ENCODE measurements at regions not wholly inside any gene's neighbourhood (a gene's known extent, or its start where the extent isn't known, plus 50 kb on each side); places are given as distances from the start of the nearest gene placed in this dataset.

- H3K4me3 ChIP-seq, result no peak overlapping the region
- DNase-seq (ENCODE audit: low read depth, low spot score), result no peak
- H3K9me3 ChIP-seq (ENCODE audit: low read depth, low read length), result no peaks in the 10 kb centered on the region
- H3K9ac ChIP-seq (ENCODE audit: insufficient read length), result no peak overlapping the region
- no peaks in the 10 kb centered on the region for H3K36me3 ChIP-seq (ENCODE audit: insufficient read depth, low read length)
- no peak overlapping the region for H3K27ac ChIP-seq
- TF ChIP-seq POLR2AphosphoS5 (IDR thresholded peaks at IDR 0.05; ENCODE audit: borderline replicate concordance, low read depth, low read length) (no peak), EZH2 (IDR thresholded peaks at IDR 0.05) (no peak), FOXP2 (optimal IDR thresholded peaks at IDR 0.05; ENCODE audit: control extremely low read depth, extremely low read length, insufficient read depth) (no peak)
Observed at GRCh38 chr20:41784209-41784958, 166.2 kb upstream of the CHD6 start.

- Histone ChIP-seq H3K4me3 (no peak overlapping the region), H3K36me3 (ENCODE audit: insufficient read depth, low read length) (no peaks in the 10 kb centered on the region), H3K9ac (ENCODE audit: insufficient read length) (no peak overlapping the region), H3K27ac (no peak overlapping the region), H3K9me3 (ENCODE audit: low read depth, low read length) (no peaks in the 10 kb centered on the region)
- TF ChIP-seq POLR2AphosphoS5 (IDR thresholded peaks at IDR 0.05; ENCODE audit: borderline replicate concordance, low read depth, low read length) (no peak), EZH2 (IDR thresholded peaks at IDR 0.05) (no peak)
- no peak for DNase-seq (ENCODE audit: low read depth, low spot score)
Observed at GRCh38 chr20:41783423-41784208, 165.4 kb upstream of the CHD6 start.

- H3K9me3 ChIP-seq (ENCODE audit: low read depth, low read length), result no peaks in the 10 kb centered on the region
- no peak overlapping the region for H3K4me3 ChIP-seq
- H3K27ac ChIP-seq, result no peak overlapping the region
- TF ChIP-seq EZH2 (IDR thresholded peaks at IDR 0.05) (no peak), POLR2AphosphoS5 (IDR thresholded peaks at IDR 0.05; ENCODE audit: borderline replicate concordance, low read depth, low read length) (no peak), FOXP2 (optimal IDR thresholded peaks at IDR 0.05; ENCODE audit: control extremely low read depth, extremely low read length, insufficient read depth) (no peak)
- no peak overlapping the region for H3K9ac ChIP-seq (ENCODE audit: insufficient read length)
- H3K36me3 ChIP-seq (ENCODE audit: insufficient read depth, low read length), result no peaks in the 10 kb centered on the region
- DNase-seq (ENCODE audit: low read depth, low spot score), result no peak
Observed at GRCh38 chr20:41782730-41783406, 164.7 kb upstream of the CHD6 start.

DNA sequence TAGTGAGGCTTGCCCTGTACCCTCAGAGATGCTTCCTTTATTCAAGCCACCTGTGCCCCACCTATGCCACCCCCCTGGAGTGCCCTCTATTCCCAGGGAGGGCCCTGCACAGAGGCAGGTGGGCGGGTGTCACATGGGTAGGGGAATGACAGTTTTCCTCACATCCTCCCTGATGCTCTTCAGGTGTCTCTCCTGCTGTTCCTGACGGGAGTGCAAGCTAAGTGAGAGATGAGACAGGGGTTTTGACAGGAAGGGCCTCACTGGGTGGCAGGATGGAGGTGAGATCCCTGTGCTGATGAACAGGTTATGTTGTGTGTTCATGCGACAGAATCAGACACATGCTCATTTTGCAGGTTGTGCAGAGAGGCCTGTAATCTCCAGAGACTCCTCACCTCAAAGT lies 164.1 kb upstream of the CHD6 start:
- no peak overlapping the region for H3K27ac ChIP-seq
- no peaks in the 10 kb centered on the region for H3K36me3 ChIP-seq (ENCODE audit: insufficient read depth, low read length)
- no peak overlapping the region for H3K9ac ChIP-seq (ENCODE audit: insufficient read length)
- no peak overlapping the region for H3K4me3 ChIP-seq
- DNase-seq (ENCODE audit: low read depth, low spot score), result no peak
- H3K9me3 ChIP-seq (ENCODE audit: low read depth, low read length), result no peaks in the 10 kb centered on the region
- TF ChIP-seq POLR2AphosphoS5 (IDR thresholded peaks at IDR 0.05; ENCODE audit: borderline replicate concordance, low read depth, low read length) (no peak), EZH2 (IDR thresholded peaks at IDR 0.05) (no peak), FOXP2 (optimal IDR thresholded peaks at IDR 0.05; ENCODE audit: control extremely low read depth, extremely low read length, insufficient read depth) (no peak)

DNA sequence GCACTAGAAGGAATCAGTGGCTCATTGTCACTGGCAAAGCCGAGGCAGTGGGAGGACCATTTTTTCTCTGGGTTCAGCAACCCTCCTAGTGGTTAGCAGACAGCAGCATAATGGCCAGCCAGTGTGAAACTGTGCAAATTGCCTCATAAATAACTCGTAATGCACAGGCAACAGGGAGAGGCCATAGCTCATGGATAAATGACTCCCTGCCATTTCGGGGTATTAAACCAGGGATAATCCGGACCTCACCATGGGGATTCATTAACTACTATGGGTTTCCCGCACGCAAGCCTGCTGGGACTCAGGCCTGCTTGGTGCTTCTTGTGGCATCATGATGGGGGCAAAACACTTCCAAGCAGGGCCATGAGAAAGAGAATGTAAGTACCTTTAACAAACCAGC lies 158.2 kb upstream of the CHD6 start:
- Histone ChIP-seq H3K4me3 (no peak overlapping the region), H3K36me3 (ENCODE audit: insufficient read depth, low read length) (no peaks in the 10 kb centered on the region), H3K27ac (no peak overlapping the region), H3K9me3 (ENCODE audit: low read depth, low read length) (no peaks in the 10 kb centered on the region), H3K9ac (ENCODE audit: insufficient read length) (no peak overlapping the region)
- TF ChIP-seq EZH2 (IDR thresholded peaks at IDR 0.05) (no peak), POLR2AphosphoS5 (IDR thresholded peaks at IDR 0.05; ENCODE audit: borderline replicate concordance, low read depth, low read length) (no peak)
- no peak for DNase-seq (ENCODE audit: low read depth, low spot score)

GRCh38 chr20:41774291-41774690 lies 156.1 kb upstream of the CHD6 start:
- H3K36me3 ChIP-seq (ENCODE audit: insufficient read depth, low read length), result no peaks in the 10 kb centered on the region
- no peak for DNase-seq (ENCODE audit: low read depth, low spot score)
- no peak overlapping the region for H3K9ac ChIP-seq (ENCODE audit: insufficient read length)
- no peak overlapping the region for H3K4me3 ChIP-seq
- H3K27ac ChIP-seq, result no peak overlapping the region
- TF ChIP-seq FOXP2 (optimal IDR thresholded peaks at IDR 0.05; ENCODE audit: control extremely low read depth, extremely low read length, insufficient read depth), result no peak
- TF ChIP-seq EZH2 (IDR thresholded peaks at IDR 0.05), result no peak
- TF ChIP-seq POLR2AphosphoS5 (IDR thresholded peaks at IDR 0.05; ENCODE audit: borderline replicate concordance, low read depth, low read length), result no peak
- no peaks in the 10 kb centered on the region for H3K9me3 ChIP-seq (ENCODE audit: low read depth, low read length)

DNA sequence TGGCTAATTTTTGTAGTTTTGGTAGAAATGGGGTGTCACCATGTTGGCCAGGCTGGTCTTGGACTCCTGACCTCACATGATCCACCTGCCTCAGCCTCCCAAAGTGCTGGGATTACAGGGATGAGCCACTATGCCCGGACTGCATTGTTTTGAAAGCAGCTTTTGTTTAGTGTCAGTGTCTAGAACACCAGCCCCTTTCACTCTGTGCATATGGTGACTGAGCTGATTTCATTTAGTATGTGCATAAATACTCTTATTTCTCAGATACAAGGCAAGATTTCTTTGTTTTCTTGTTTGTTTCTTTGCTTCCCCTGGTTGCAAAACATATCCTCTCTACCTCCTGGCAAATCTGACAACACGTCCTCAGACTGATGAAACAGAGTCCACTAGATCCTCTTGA lies 152.8 kb upstream of the CHD6 start:
- H3K36me3 ChIP-seq (ENCODE audit: insufficient read depth, low read length), result no peaks in the 10 kb centered on the region
- no peak overlapping the region for H3K9ac ChIP-seq (ENCODE audit: insufficient read length)
- no peak for TF ChIP-seq POLR2AphosphoS5 (IDR thresholded peaks at IDR 0.05; ENCODE audit: borderline replicate concordance, low read depth, low read length)
- TF ChIP-seq EZH2 (IDR thresholded peaks at IDR 0.05), result no peak
- TF ChIP-seq FOXP2 (optimal IDR thresholded peaks at IDR 0.05; ENCODE audit: control extremely low read depth, extremely low read length, insufficient read depth), result no peak
- no peak overlapping the region for H3K4me3 ChIP-seq
- H3K27ac ChIP-seq, result no peak overlapping the region
- no peak for DNase-seq (ENCODE audit: low read depth, low spot score)
- no peaks in the 10 kb centered on the region for H3K9me3 ChIP-seq (ENCODE audit: low read depth, low read length)

DNA sequence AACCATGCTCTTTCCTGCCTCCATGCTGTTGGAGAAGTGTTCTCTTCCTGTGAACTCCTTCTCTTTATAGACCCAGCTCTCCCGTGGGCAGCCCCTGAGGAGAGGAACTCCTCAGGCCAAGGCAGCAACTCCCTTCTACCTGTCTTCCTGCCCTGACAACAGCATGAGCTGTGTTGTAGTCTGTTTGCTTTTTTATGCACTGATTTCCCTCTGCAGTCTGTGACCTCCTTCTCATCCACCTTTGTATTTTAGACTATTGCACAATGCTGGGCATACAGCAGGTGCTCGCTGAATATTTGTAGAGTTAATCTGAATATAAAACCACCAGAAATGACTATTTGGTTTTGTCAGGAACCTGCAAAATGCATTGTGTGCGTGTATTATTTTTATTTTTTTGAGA lies 152.2 kb upstream of the CHD6 start:
- Histone ChIP-seq H3K9me3 (ENCODE audit: low read depth, low read length) (no peaks in the 10 kb centered on the region), H3K36me3 (ENCODE audit: insufficient read depth, low read length) (no peaks in the 10 kb centered on the region), H3K27ac (no peak overlapping the region), H3K4me3 (no peak overlapping the region), H3K9ac (ENCODE audit: insufficient read length) (no peak overlapping the region)
- DNase-seq (ENCODE audit: low read depth, low spot score), result no peak
- TF ChIP-seq EZH2 (IDR thresholded peaks at IDR 0.05), result no peak
- TF ChIP-seq FOXP2 (optimal IDR thresholded peaks at IDR 0.05; ENCODE audit: control extremely low read depth, extremely low read length, insufficient read depth), result no peak
- no peak for TF ChIP-seq POLR2AphosphoS5 (IDR thresholded peaks at IDR 0.05; ENCODE audit: borderline replicate concordance, low read depth, low read length)

Data from SK-N-MC (cell line).